ENCODE measurements at regions not wholly inside any gene's neighbourhood (a gene's known extent, or its start where the extent isn't known, plus 50 kb on each side); places are given as distances from the start of the nearest gene placed in this dataset.
"Not testable (repeated sequence)": the region's sequence is repeated elsewhere in the genome, so short reads cannot be mapped to it uniquely, and the experiment has no call there.

GRCh38 chr2:180597179-180597578 lies 383.2 kb upstream of the UBE2E3 start (continued):
- TF ChIP-seq FOSL1 (IDR thresholded peaks at IDR 0.05; ENCODE audit: low read depth) = no peak
- TF ChIP-seq ZNF274 (IDR thresholded peaks at IDR 0.05; ENCODE audit: low read depth, low read length) = no peak
- no peak for TF ChIP-seq ZFX (IDR thresholded peaks at IDR 0.05)
- TF ChIP-seq EZH2 (IDR thresholded peaks at IDR 0.05) = no peak

- ATAC-seq = no peak
- ChIA-PET POLR2A (no interaction called here), CTCF (no interaction called here), RAD21 (ENCODE audit: low non-redundant PET in 1 of 2, low total read pairs in 2 of 2, uncharacterized antibody in 2 of 2, unreplicated experiment in 2 of 2) (no interaction called here)
- no peak overlapping the region for H3K4me3 ChIP-seq (replicated peaks in 1 of 2; ENCODE audit: low read depth in 1 of 2, low read length in 2 of 2)
- no peaks in the 10 kb centered on the region for H3K9me3 ChIP-seq (ENCODE audit: control insufficient read depth in 1 of 2, insufficient read depth in 1 of 2, low read depth in 1 of 2, low read length in 2 of 2)
- intact Hi-C loops (cut with micrococcal nuclease) = no loop called here
- H2AFZ ChIP-seq (ENCODE audit: low read depth, low read length, poor library complexity, severe bottlenecking) = no peak overlapping the region
- no peak for TF ChIP-seq ELF1 (IDR thresholded peaks at IDR 0.05; ENCODE audit: borderline replicate concordance, low read depth)
- no peak for TF ChIP-seq EGR1 (IDR thresholded peaks at IDR 0.05; ENCODE audit: low read depth)
- no peak for TF ChIP-seq ATF3 (IDR thresholded peaks at IDR 0.05)
- no peak for TF ChIP-seq CBX3 (IDR thresholded peaks at IDR 0.05; ENCODE audit: low read depth)
- no peak overlapping the region for H3K4me2 ChIP-seq (ENCODE audit: low read length)
- peaks cover 0 to under 1% of the 10 kb centered on the region in 2 experiments; a peak in 1 of 4 replicates for H3K4me1 ChIP-seq (ENCODE audit: control insufficient read depth in 1 of 2, insufficient read depth in 2 of 2, low read length in 2 of 2)
- no peak overlapping the region for H3K27ac ChIP-seq (ENCODE audit: low read depth, low read length)
- no peaks in the 10 kb centered on the region for H3K79me2 ChIP-seq (ENCODE audit: insufficient read depth, low read length)
- H4K20me1 ChIP-seq (ENCODE audit: insufficient read depth) = no peaks in the 10 kb centered on the region
- BruUV-seq (replicated peaks) = no TSS peak
- DNase-seq (ENCODE audit: low read depth, low spot score) = no peak
- no peak overlapping the region for H3K9ac ChIP-seq (ENCODE audit: low read length)
- H3K9me2 ChIP-seq (ENCODE audit: insufficient read depth) = no peaks in the 10 kb centered on the region
- H3K36me3 ChIP-seq (ENCODE audit: control insufficient read depth in 1 of 2, insufficient read depth in 2 of 2, low read length in 2 of 2) = no peaks in the 10 kb centered on the region
- no peaks in the 10 kb centered on the region for H3K27me3 ChIP-seq (ENCODE audit: insufficient read depth, low read length)
Observed at GRCh38 chr2:180596453-180596852, 384.0 kb upstream of the UBE2E3 start.

GRCh38 chr2:180591947-180592346 lies 388.5 kb upstream of the UBE2E3 start:
- Histone ChIP-seq H3K4me1 (ENCODE audit: control insufficient read depth in 1 of 2, insufficient read depth in 2 of 2, low read length in 2 of 2) (peaks cover 0 to 5% of the 10 kb centered on the region in 2 experiments; a peak in 1 of 4 replicates), H3K79me2 (ENCODE audit: insufficient read depth, low read length) (no peaks in the 10 kb centered on the region), H3K9ac (ENCODE audit: low read length) (no peak overlapping the region), H2AFZ (ENCODE audit: low read depth, low read length, poor library complexity, severe bottlenecking) (no peak overlapping the region), H3K36me3 (ENCODE audit: control insufficient read depth in 1 of 2, insufficient read depth in 2 of 2, low read length in 2 of 2) (no peaks in the 10 kb centered on the region), H3K27ac (ENCODE audit: low read depth, low read length) (no peak overlapping the region), H3K4me3 (replicated peaks in 1 of 2; ENCODE audit: low read depth in 1 of 2, low read length in 2 of 2) (no peak overlapping the region), H3K9me3 (ENCODE audit: control insufficient read depth in 1 of 2, insufficient read depth in 1 of 2, low read depth in 1 of 2, low read length in 2 of 2) (no peaks in the 10 kb centered on the region), H3K27me3 (ENCODE audit: insufficient read depth, low read length) (no peaks in the 10 kb centered on the region), H3K4me2 (ENCODE audit: low read length) (no peak overlapping the region), H3K9me2 (ENCODE audit: insufficient read depth) (no peaks in the 10 kb centered on the region), H4K20me1 (ENCODE audit: insufficient read depth) (no peaks in the 10 kb centered on the region)
- no TSS peak for BruUV-seq (replicated peaks)
- no peak for TF ChIP-seq ZNF274 (IDR thresholded peaks at IDR 0.05; ENCODE audit: low read depth, low read length)
- no peak for TF ChIP-seq TCF7L2 (IDR thresholded peaks at IDR 0.05; ENCODE audit: borderline replicate concordance, extremely low read depth, insufficient read depth, insufficient read length)
- no peak for TF ChIP-seq EZH2phosphoT487 (IDR thresholded peaks at IDR 0.05; ENCODE audit: borderline replicate concordance)
- no peak for TF ChIP-seq JUND (IDR thresholded peaks at IDR 0.05)
- no peak for TF ChIP-seq CEBPB (IDR thresholded peaks at IDR 0.05; ENCODE audit: low read depth)
- DNase-seq (ENCODE audit: low read depth, low spot score) (no peak), ATAC-seq (no peak)
- POLR2A ChIA-PET = no interaction called here
- RAD21 ChIA-PET (ENCODE audit: low non-redundant PET in 1 of 2, low total read pairs in 2 of 2, uncharacterized antibody in 2 of 2, unreplicated experiment in 2 of 2) = no interaction called here
- CTCF ChIA-PET = no interaction called here
- intact Hi-C loops (cut with micrococcal nuclease) = no loop called here

- BruUV-seq (replicated peaks); intact Hi-C loops (cut with micrococcal nuclease); H3K27me3 ChIP-seq (ENCODE audit: insufficient read depth, low read length); H3K9me3 ChIP-seq (ENCODE audit: control insufficient read depth in 1 of 2, insufficient read depth in 1 of 2, low read depth in 1 of 2, low read length in 2 of 2); H3K79me2 ChIP-seq (ENCODE audit: insufficient read depth, low read length); ATAC-seq; DNase-seq (ENCODE audit: low read depth, low spot score); RAD21 ChIA-PET (ENCODE audit: low non-redundant PET in 1 of 2, low total read pairs in 2 of 2, uncharacterized antibody in 2 of 2, unreplicated experiment in 2 of 2); H4K20me1 ChIP-seq (ENCODE audit: insufficient read depth); H3K4me1 ChIP-seq (ENCODE audit: control insufficient read depth in 1 of 2, insufficient read depth in 2 of 2, low read length in 2 of 2); H3K9me2 ChIP-seq (ENCODE audit: insufficient read depth); POLR2A ChIA-PET; H2AFZ ChIP-seq (ENCODE audit: low read depth, low read length, poor library complexity, severe bottlenecking); H3K36me3 ChIP-seq (ENCODE audit: control insufficient read depth in 1 of 2, insufficient read depth in 2 of 2, low read length in 2 of 2); H3K4me3 ChIP-seq (replicated peaks in 1 of 2; ENCODE audit: low read depth in 1 of 2, low read length in 2 of 2); H3K9ac ChIP-seq (ENCODE audit: low read length); H3K4me2 ChIP-seq (ENCODE audit: low read length); H3K27ac ChIP-seq (ENCODE audit: low read depth, low read length): not testable (repeated sequence)
- CTCF ChIA-PET = interaction anchor here (1.2 kb wide), 1 partner anchor 13 kb away, joined by 3 read pairs; no protein-coding TSS in a partner anchor
Observed at GRCh38 chr2:180591093-180591781, 389.2 kb upstream of the UBE2E3 start.
